PC-3 (cell line): ENCODE measurements at regions not wholly inside any gene's neighbourhood (a gene's known extent, or its start where the extent isn't known, plus 50 kb on each side); places are given as distances from the start of the nearest gene placed in this dataset.

ENCODE experiments used
- ATAC-seq: fragments of 200-7000 bp; cut with Tn5 transposase; 2 replicates; pipeline ENCODE4 v1.9.1; 2020; ENCODE audit warnings: mild to moderate bottlenecking, moderate library complexity
- BruUV-seq: library from RNA; stranded (reverse); fragments of 400-500 nt; replicated peaks from 2 replicates; lab custom pipeline; 2021; lab: Mats Ljungman, UMichigan
- CTCF ChIA-PET: fragments of 300-600 bp; sonication (Branson Sonifier 250); formaldehyde crosslinking; loops from one replicate; lab custom pipeline; 2022; ENCODE audit warnings: antibody characterized with exemption; lab: Charles Lee
- POLR2A ChIA-PET: fragments of 300-600 bp; sonication (Branson Sonifier 250); formaldehyde crosslinking; loops from one replicate; lab custom pipeline; 2022; ENCODE audit warnings: antibody characterized with exemption; ENCODE audit not compliant: unreplicated experiment; lab: Charles Lee
- DNase-seq: peaks from one replicate; pipeline ENCODE4 v3.0.0-alpha.2; 2015
- H2AFZ ChIP-seq: fragments of 300-600 bp; sonication (generic); 2 replicates; pipeline ENCODE4 v1.6.0; 2016; ENCODE audit warnings: antibody characterized with exemption, low read length
- H3F3A ChIP-seq: fragments of 300-600 bp; sonication (generic); one replicate; pipeline ENCODE4 v1.6.0; 2017; ENCODE audit warnings: antibody characterized with exemption, low read length, control low read depth, mild to moderate bottlenecking; ENCODE audit not compliant: unreplicated experiment
- H3K27ac ChIP-seq: fragments of 300-600 bp; sonication (generic); 2 replicates; pipeline ENCODE4 v1.5.1; 2016; ENCODE audit warnings: mild to moderate bottlenecking, low read length
- H3K27me3 ChIP-seq: fragments of 300-600 bp; sonication (generic); 2 replicates; pipeline ENCODE4 v1.6.1; 2016; ENCODE audit warnings: low read length, mixed read lengths
- H3K36me3 ChIP-seq: fragments of 300-600 bp; sonication (generic); 2 replicates; pipeline ENCODE4 v1.6.1; 2016; ENCODE audit warnings: low read depth, mixed run types, low read length, mixed read lengths
- H3K4me1 ChIP-seq: fragments of 300-600 bp; sonication (generic); 2 replicates; pipeline ENCODE4 v1.5.1; 2016; ENCODE audit warnings: low read length; ENCODE audit not compliant: insufficient read depth
- H3K4me2 ChIP-seq: fragments of 300-600 bp; sonication (generic); 2 replicates; pipeline ENCODE4 v1.6.0; 2016; ENCODE audit warnings: low read length
- H3K4me3 ChIP-seq: fragments of 300-600 bp; sonication (generic); 2 replicates; pipeline ENCODE4 v1.5.1; 2016; ENCODE audit warnings: mild to moderate bottlenecking, low read length, mixed read lengths
- H3K79me2 ChIP-seq: fragments of 300-600 bp; sonication (generic); 2 replicates; pipeline ENCODE4 v1.6.1; 2017; ENCODE audit warnings: low read length, mixed read lengths
- H3K9ac ChIP-seq: fragments of 300-600 bp; sonication (generic); 2 replicates; pipeline ENCODE4 v1.6.0; 2016; ENCODE audit warnings: mild to moderate bottlenecking, low read length
- H3K9me2 ChIP-seq: fragments of 300-600 bp; sonication (generic); replicated peaks from 2 replicates; pipeline ENCODE4 v1.6.1; 2016; ENCODE audit warnings: mixed run types, low read length, mixed read lengths
- H3K9me3 ChIP-seq: fragments of 300-600 bp; sonication (generic); 2 replicates; pipeline ENCODE4 v1.6.1; 2016; ENCODE audit warnings: low read length, mixed read lengths
- H4K20me1 ChIP-seq: fragments of 300-600 bp; sonication (generic); 2 replicates; pipeline ENCODE4 v1.6.1; 2016; ENCODE audit warnings: low read length, mixed read lengths
- EZH2 ChIP-seq: fragments of 300-600 bp; sonication (generic); IDR thresholded peaks from one replicate; pipeline ENCODE4 v1.6.1; 2017; ENCODE audit warnings: antibody characterized with exemption, mild to moderate bottlenecking, low read length; ENCODE audit not compliant: unreplicated experiment
- EZH2phosphoT487 ChIP-seq: fragments of 300-600 bp; sonication (generic); IDR thresholded peaks from 2 replicates; pipeline ENCODE4 v1.6.1; 2018; ENCODE audit warnings: mild to moderate bottlenecking, antibody characterized with exemption, low read length, borderline replicate concordance
- intact Hi-C: fragments of 100-400 bp; cut with micrococcal nuclease; formaldehyde crosslinking; loops from 2 replicates; pipeline ENCODE4 v1.9.0; 2023
- TF ChIP-seq, protein P1 (sequence below): fragments of 300-600 bp; sonication (generic); conservative IDR thresholded peaks from 2 replicates; pipeline ENCODE4 v1.5.1; 2017; ENCODE audit warnings: antibody characterized with exemption, low read depth, mild to moderate bottlenecking, low read length

DNA sequence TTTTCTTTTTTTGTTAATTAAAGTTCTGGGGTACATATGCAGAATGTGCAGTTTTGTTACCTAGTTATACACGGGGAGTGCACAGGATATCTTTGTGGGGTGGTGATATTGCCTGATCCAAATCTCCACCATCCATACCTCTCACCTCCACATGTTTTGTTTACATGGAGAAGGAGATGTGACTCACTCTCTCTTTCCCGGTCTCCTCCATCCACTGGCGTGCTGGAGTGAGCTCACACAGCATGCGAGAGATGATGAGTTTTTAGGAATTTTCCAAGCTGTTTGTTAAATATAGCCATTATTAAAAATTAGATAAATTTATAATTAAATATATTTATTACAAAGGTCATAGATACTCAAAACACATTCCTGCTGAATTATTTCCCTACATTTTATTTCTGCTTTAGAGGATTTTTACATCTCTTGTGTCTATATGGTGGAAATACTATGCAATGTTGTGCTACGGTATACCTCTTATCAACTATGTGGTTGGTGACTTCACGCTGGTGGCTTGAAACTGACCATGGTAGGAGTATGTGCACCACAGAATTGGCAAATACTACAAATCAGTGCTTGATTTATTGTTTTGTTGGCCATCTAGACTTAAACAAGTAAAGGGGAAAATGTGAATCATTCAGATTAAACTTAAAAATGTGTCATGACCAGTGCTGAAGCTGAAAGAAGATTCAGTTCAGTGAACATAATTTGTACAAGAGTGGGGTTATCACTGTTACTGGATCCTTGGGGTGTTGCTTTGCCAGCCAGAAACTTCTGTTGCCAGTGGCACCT is 107.9 kb upstream of the FAM180A start:
- no peaks in the 10 kb centered on the region for H3K27me3 ChIP-seq
- no peak overlapping the region for H3K9ac ChIP-seq
- POLR2A ChIA-PET, result no interaction called here
- DNase-seq (peak; percentile 56), ATAC-seq (peak; percentile 47)
- no peak for TF ChIP-seq EZH2
- H3K9me2 ChIP-seq, result no peaks in the 10 kb centered on the region
- no TSS peak for BruUV-seq
- peaks cover 35% of the 10 kb centered on the region for H3K4me1 ChIP-seq
- H3F3A ChIP-seq, result no peaks in the 10 kb centered on the region
- no peaks in the 10 kb centered on the region for H3K36me3 ChIP-seq
- no peak overlapping the region for H2AFZ ChIP-seq
- intact Hi-C loops, result no loop called here
- H4K20me1 ChIP-seq, result no peaks in the 10 kb centered on the region
- peak overlapping the region; percentile 53 for H3K27ac ChIP-seq
- no peaks in the 10 kb centered on the region for H3K79me2 ChIP-seq
- CTCF ChIA-PET, result no interaction called here
- H3K9me3 ChIP-seq, result no peaks in the 10 kb centered on the region
- H3K4me3 ChIP-seq, result no peak overlapping the region
- H3K4me2 ChIP-seq, result peak overlapping the region; percentile 40; the same call in 1 of the 2 replicates

DNA sequence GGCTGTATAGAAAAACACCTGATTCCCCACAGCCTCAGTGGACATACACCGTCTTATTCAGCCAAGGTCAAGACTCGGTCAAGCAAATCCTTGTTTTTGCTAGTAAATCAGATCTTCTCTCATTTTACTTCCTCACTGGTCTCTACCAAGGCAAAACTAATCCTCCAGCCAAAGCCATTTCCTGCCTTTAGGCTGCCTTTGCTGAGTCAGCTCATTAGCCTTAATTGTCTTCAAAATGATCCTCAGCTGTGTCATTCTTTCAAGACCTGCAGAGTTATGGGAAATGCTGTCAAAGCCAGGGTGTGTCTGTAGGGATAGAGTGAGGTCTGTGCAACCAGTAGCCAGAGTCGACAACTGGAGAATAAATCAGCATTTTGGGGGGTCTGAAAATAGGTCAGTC is 107.2 kb upstream of the FAM180A start:
- POLR2A ChIA-PET, result no interaction called here
- no peaks in the 10 kb centered on the region for H3K36me3 ChIP-seq
- CTCF ChIA-PET, result no interaction called here
- H3K4me3 ChIP-seq, result no peak overlapping the region
- peak overlapping the region; percentile 40; the same call in 1 of the 2 replicates for H3K4me2 ChIP-seq
- H3K27ac ChIP-seq, result peak overlapping the region; percentile 53
- TF ChIP-seq EZH2 (no peak), EZH2phosphoT487 (no peak)
- TF ChIP-seq, protein P1, sequence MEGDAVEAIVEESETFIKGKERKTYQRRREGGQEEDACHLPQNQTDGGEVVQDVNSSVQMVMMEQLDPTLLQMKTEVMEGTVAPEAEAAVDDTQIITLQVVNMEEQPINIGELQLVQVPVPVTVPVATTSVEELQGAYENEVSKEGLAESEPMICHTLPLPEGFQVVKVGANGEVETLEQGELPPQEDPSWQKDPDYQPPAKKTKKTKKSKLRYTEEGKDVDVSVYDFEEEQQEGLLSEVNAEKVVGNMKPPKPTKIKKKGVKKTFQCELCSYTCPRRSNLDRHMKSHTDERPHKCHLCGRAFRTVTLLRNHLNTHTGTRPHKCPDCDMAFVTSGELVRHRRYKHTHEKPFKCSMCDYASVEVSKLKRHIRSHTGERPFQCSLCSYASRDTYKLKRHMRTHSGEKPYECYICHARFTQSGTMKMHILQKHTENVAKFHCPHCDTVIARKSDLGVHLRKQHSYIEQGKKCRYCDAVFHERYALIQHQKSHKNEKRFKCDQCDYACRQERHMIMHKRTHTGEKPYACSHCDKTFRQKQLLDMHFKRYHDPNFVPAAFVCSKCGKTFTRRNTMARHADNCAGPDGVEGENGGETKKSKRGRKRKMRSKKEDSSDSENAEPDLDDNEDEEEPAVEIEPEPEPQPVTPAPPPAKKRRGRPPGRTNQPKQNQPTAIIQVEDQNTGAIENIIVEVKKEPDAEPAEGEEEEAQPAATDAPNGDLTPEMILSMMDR, result no peak
- DNase-seq (peak; percentile 33), ATAC-seq (no peak)
- H3K9me3 ChIP-seq, result no peaks in the 10 kb centered on the region
- H3K9me2 ChIP-seq, result no peaks in the 10 kb centered on the region
- H3F3A ChIP-seq, result no peaks in the 10 kb centered on the region
- H3K4me1 ChIP-seq, result peaks cover 35% of the 10 kb centered on the region
- H4K20me1 ChIP-seq, result no peaks in the 10 kb centered on the region
- H2AFZ ChIP-seq, result no peak overlapping the region
- no TSS peak for BruUV-seq
- H3K27me3 ChIP-seq, result no peaks in the 10 kb centered on the region
- no peak overlapping the region for H3K9ac ChIP-seq
- H3K79me2 ChIP-seq, result no peaks in the 10 kb centered on the region
- intact Hi-C loops, result no loop called here

DNA sequence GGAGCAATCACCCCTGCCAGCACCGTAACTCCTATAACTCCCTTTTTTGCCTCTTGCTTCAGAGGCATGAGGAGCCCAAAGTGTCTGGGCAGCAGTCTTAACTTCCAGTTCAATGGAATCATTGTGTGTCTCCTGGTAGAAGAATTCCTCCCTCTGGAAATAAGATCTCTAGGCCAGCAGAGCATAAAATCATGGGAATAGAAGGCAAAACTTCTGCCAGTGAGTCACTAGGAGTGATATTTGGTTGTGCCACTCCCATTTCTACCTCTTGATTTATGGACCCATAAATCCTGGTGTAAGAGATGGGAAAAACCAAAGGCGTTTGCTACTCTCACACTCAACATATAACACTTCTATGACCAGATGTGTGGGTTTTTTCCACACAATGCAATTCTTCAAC is 104.9 kb upstream of the FAM180A start:
- H3K4me1 ChIP-seq, result peaks cover 28% of the 10 kb centered on the region
- no peaks in the 10 kb centered on the region for H3K36me3 ChIP-seq
- H3K9ac ChIP-seq, result peak overlapping the region; percentile 44; the same call in 1 of the 2 replicates
- TF ChIP-seq, protein P1, result no peak
- TF ChIP-seq EZH2, result no peak
- no peak for TF ChIP-seq EZH2phosphoT487
- ChIA-PET CTCF (no interaction called here), POLR2A (no interaction called here)
- peak overlapping the region; percentile 84 for H3K27ac ChIP-seq
- peak; percentile 76 for DNase-seq
- H3K9me2 ChIP-seq, result no peaks in the 10 kb centered on the region
- no peak overlapping the region for H3K4me3 ChIP-seq
- no TSS peak for BruUV-seq
- H3K4me2 ChIP-seq, result peak overlapping the region; percentile 55
- peak; percentile 82 for ATAC-seq
- H3K27me3 ChIP-seq, result no peaks in the 10 kb centered on the region
- no peaks in the 10 kb centered on the region for H3K9me3 ChIP-seq
- no peaks in the 10 kb centered on the region for H3K79me2 ChIP-seq
- intact Hi-C loops, result loop anchor here (5.0 kb wide), 1 partner anchor 34 kb away; no protein-coding TSS in a partner anchor
- H4K20me1 ChIP-seq, result no peaks in the 10 kb centered on the region
- no peak overlapping the region for H2AFZ ChIP-seq
- H3F3A ChIP-seq, result no peaks in the 10 kb centered on the region
